HepG2 (cell line): ENCODE measurements at regions not wholly inside any gene's neighbourhood (a gene's known extent, or its start where the extent isn't known, plus 50 kb on each side); places are given as distances from the start of the nearest gene placed in this dataset.

Source experiments
- ATAC-seq: fragments of 200-7000 bp; cut with Tn5 transposase; 3 replicates; pipeline ENCODE4 v1.9.1; 2020; ENCODE audit warnings: mild to moderate bottlenecking, moderate library complexity
- BruUV-seq: library from RNA; stranded (reverse); fragments of 400-500 nt; replicated peaks from 2 replicates; lab custom pipeline; 2021; lab: Mats Ljungman, UMichigan
- CTCF ChIA-PET: fragments of 300-600 bp; formaldehyde crosslinking; extraction: SDS; loops from one replicate; lab custom pipeline; 2021; ENCODE audit warnings: low total read pairs, inconsistent platforms, low intra/inter-chr PET ratio; lab: Yijun Ruan, JAX
- POLR2A ChIA-PET: fragments of 350-600 bp; sonication (Branson Sonifier 250); formaldehyde crosslinking; loops from one replicate; lab custom pipeline; 2020; ENCODE audit warnings: antibody characterized with exemption, inconsistent platforms; lab: Yijun Ruan, JAX
- DNase-seq: peaks from one replicate; pipeline ENCODE4 v3.0.0-alpha.2; 2015; ENCODE audit warnings: low spot score
- FAIRE-seq: peaks from 3 replicates; lab custom pipeline; 2011; peaks lifted over from hg19 to GRCh38; lab: Jason Lieb, UNC
- H2AFZ ChIP-seq: one replicate; pipeline ENCODE4 v1.6.1; 2011; ENCODE audit warnings: low read length, inconsistent platforms
- H3K27ac ChIP-seq: fragments of 300-600 bp; 3 replicates; pipeline ENCODE4 v1.8.0; 2011; ENCODE audit warnings: mixed run types, mild to moderate bottlenecking, mixed read lengths, low read length, inconsistent platforms; ENCODE audit not compliant: insufficient read depth; ENCODE audit errors: extremely low read length
- H3K27me3 ChIP-seq, 2 experiments: fragments of 200-600 bp in 1 of 2; 2 replicates in 1 of 2; 3 replicates in 1 of 2; pipeline versions ENCODE4 v1.6.0 to v1.8.0; 2011; ENCODE audit warnings: low read length in 2 of 2, mild to moderate bottlenecking in 2 of 2, moderate library complexity in 2 of 2, inconsistent platforms in 1 of 2; ENCODE audit not compliant: insufficient read depth in 2 of 2, control insufficient read depth in 1 of 2
- H3K36me3 ChIP-seq, 2 experiments: fragments of 200-600 bp in 1 of 2; replicated peaks in 1 of 2; 2 replicates in 1 of 2; 3 replicates in 1 of 2; pipeline versions ENCODE4 v1.5.1 to v1.8.0; 2011; ENCODE audit warnings: low read length in 2 of 2, inconsistent platforms in 1 of 2; ENCODE audit not compliant: insufficient read depth in 2 of 2, control insufficient read depth in 1 of 2
- H3K4me1 ChIP-seq: 2 replicates; pipeline ENCODE4 v1.5.1; 2012; ENCODE audit warnings: low read length, inconsistent platforms; ENCODE audit not compliant: insufficient read depth
- H3K4me2 ChIP-seq: 2 replicates; pipeline ENCODE4 v1.6.0; 2011; ENCODE audit warnings: low read depth, low read length, inconsistent platforms
- H3K4me3 ChIP-seq, 3 experiments: fragments of 200-600 bp in 1 of 3; sonication (generic), shearing (Covaris generic) in 1 of 3; replicated peaks in 1 of 3; 2 replicates each; pipeline ENCODE4 v1.5.1; 2011 to 2016; ENCODE audit warnings: low read length in 3 of 3, inconsistent platforms in 2 of 3, low read depth in 2 of 3, mild to moderate bottlenecking in 2 of 3, control low read depth in 1 of 3, mixed read lengths in 1 of 3; ENCODE audit not compliant: insufficient read depth in 1 of 3
- H3K79me2 ChIP-seq: one replicate; pipeline ENCODE4 v1.6.1; 2011; ENCODE audit warnings: low read length, inconsistent platforms; ENCODE audit not compliant: insufficient read depth
- H3K9ac ChIP-seq: 2 replicates; pipeline ENCODE4 v1.6.0; 2011; ENCODE audit warnings: mild to moderate bottlenecking, low read depth, low read length, inconsistent platforms; ENCODE audit not compliant: insufficient read depth
- H3K9me3 ChIP-seq: 2 replicates; pipeline ENCODE4 v1.5.1; 2012; ENCODE audit warnings: mild to moderate bottlenecking, low read length
- H4K20me1 ChIP-seq: 2 replicates; pipeline ENCODE4 v1.6.0; 2011; ENCODE audit warnings: inconsistent platforms, mild to moderate bottlenecking, low read length, moderate library complexity; ENCODE audit not compliant: insufficient read depth
- AFF4 ChIP-seq: sonication (generic); formaldehyde crosslinking; IDR thresholded peaks from 2 replicates; pipeline ENCODE4 v1.4.0; 2020; ENCODE audit warnings: missing genetic modification reagents
- AKAP8 ChIP-seq: sonication (generic); formaldehyde crosslinking; IDR thresholded peaks from 2 replicates; pipeline ENCODE4 v1.5.1; 2020; ENCODE audit warnings: mild to moderate bottlenecking, missing genetic modification reagents
- ARHGAP35 ChIP-seq: sonication (generic); formaldehyde crosslinking; IDR thresholded peaks from 2 replicates; pipeline ENCODE4 v1.9.0; 2022; ENCODE audit warnings: mild to moderate bottlenecking, inconsistent platforms, moderate library complexity, missing genetic modification reagents, borderline replicate concordance
- ATF2 ChIP-seq: sonication (generic); formaldehyde crosslinking; IDR thresholded peaks from 2 replicates; pipeline ENCODE4 v1.4.0; 2020; ENCODE audit warnings: missing genetic modification reagents
- HDAC2 ChIP-seq: sonication (generic); formaldehyde crosslinking; IDR thresholded peaks from 2 replicates; pipeline ENCODE4 v1.4.0; 2020; ENCODE audit warnings: missing genetic modification reagents
- HMGA1 ChIP-seq: sonication (generic); formaldehyde crosslinking; conservative IDR thresholded peaks from 2 replicates; pipeline ENCODE4 v1.4.0; 2020; ENCODE audit warnings: missing genetic modification reagents
- HOMEZ ChIP-seq: IDR thresholded peaks from 2 replicates; pipeline ENCODE4 v1.6.1; 2016; ENCODE audit warnings: low read depth
- MTF2 ChIP-seq: sonication (generic); formaldehyde crosslinking; IDR thresholded peaks from 2 replicates; pipeline ENCODE4 v1.5.0; 2020; ENCODE audit warnings: missing genetic modification reagents, borderline replicate concordance
- TEAD2 ChIP-seq: sonication (generic); formaldehyde crosslinking; IDR thresholded peaks from 2 replicates; pipeline ENCODE4 v1.9.0; 2021; ENCODE audit warnings: missing genetic modification reagents
- ZBTB10 ChIP-seq: sonication (generic); formaldehyde crosslinking; IDR thresholded peaks from 2 replicates; pipeline ENCODE4 v1.4.0; 2020; ENCODE audit warnings: missing genetic modification reagents, borderline replicate concordance
- ZNF205 ChIP-seq: IDR thresholded peaks from 2 replicates; pipeline ENCODE4 v1.6.1; 2018; ENCODE audit warnings: missing biosample characterization, missing genetic modification reagents
- ZNF276 ChIP-seq: sonication (generic); formaldehyde crosslinking; IDR thresholded peaks from 2 replicates; pipeline ENCODE4 v1.4.0; 2020; ENCODE audit warnings: mild to moderate bottlenecking, low read depth, missing genetic modification reagents
- ZNF335 ChIP-seq: sonication (generic); formaldehyde crosslinking; IDR thresholded peaks from 2 replicates; pipeline ENCODE4 v1.4.0; 2020; ENCODE audit warnings: missing genetic modification reagents
- WGBS: methylation state at CpG from one replicate; pipeline ENCODE4 v1.1.6; 2017; ENCODE audit warnings: low lambda C conversion rate; 5-methylcytosine and 5-hydroxymethylcytosine counted together
- in situ Hi-C: cut with HindIII; loops from 2 replicates; pipeline ENCODE4 v1.10.0; 2017; ENCODE audit warnings: low pct_unique_long_range_greater_than_20kb; ENCODE audit not compliant: extremely low pct_ligation_motif_present
- intact Hi-C: fragments of 100-400 bp; cut with micrococcal nuclease; formaldehyde crosslinking; loops from one replicate; pipeline ENCODE4 v1.10.0; 2022; ENCODE audit not compliant: unreplicated experiment

- TF ChIP-seq ATF2 (CRISPR knock-in tag) (no peak), HMGA1 (no peak), ZNF335 (CRISPR knock-in tag) (no peak), ARHGAP35 (CRISPR knock-in tag) (no peak), ZNF205 (CRISPR knock-in tag) (no peak), TEAD2 (CRISPR knock-in tag) (no peak), ZNF276 (CRISPR knock-in tag) (no peak)
Measured at GRCh38 chr16:55954906-55955305, 79.7 kb upstream of the CES5A start (continued).

- Histone ChIP-seq H3K9me3 (no peaks in the 10 kb centered on the region), H3K4me2 (no peak overlapping the region), H3K27me3 (no peaks in the 10 kb centered on the region; a peak in 2 of 5 replicates), H4K20me1 (no peaks in the 10 kb centered on the region), H3K36me3 (no peaks in the 10 kb centered on the region), H3K4me1 (no peaks in the 10 kb centered on the region), H3K9ac (no peak overlapping the region), H3K4me3 (no peak overlapping the region), H3K79me2 (no peaks in the 10 kb centered on the region), H2AFZ (no peak overlapping the region), H3K27ac (no peak overlapping the region)
- no TSS peak for BruUV-seq
- ATAC-seq = no peak
- POLR2A ChIA-PET = no interaction called here
- in situ Hi-C loops (loop anchor here (5.0 kb wide), 1 partner anchor 363 kb away; no protein-coding TSS in a partner anchor), intact Hi-C loops (no loop called here)
- CTCF ChIA-PET = no interaction called here
- DNase-seq = no peak
- WGBS = 0% methylated on average over 1 of the region's 1 CpG
- no peak for FAIRE-seq
- TF ChIP-seq MTF2 = no peak
- TF ChIP-seq AFF4 (CRISPR knock-in tag) = no peak
- no peak for TF ChIP-seq HDAC2
- TF ChIP-seq HOMEZ (CRISPR knock-in tag) = no peak
- no peak for TF ChIP-seq AKAP8 (CRISPR knock-in tag)
- no peak for TF ChIP-seq ZBTB10 (CRISPR knock-in tag)
Measured at GRCh38 chr16:55949518-55949917, 74.3 kb upstream of the CES5A start.
